Activated CD4-positive, alpha-beta T cell treated with anti-CD3 and anti-CD28 coated beads for 36 hours (primary cell): ENCODE measurements at regions not wholly inside any gene's neighbourhood (a gene's known extent, or its start where the extent isn't known, plus 50 kb on each side); places are given as distances from the start of the nearest gene placed in this dataset.

Experiments
- ATAC-seq: fragments of 200-7000 bp; cut with Tn5 transposase; one replicate; pipeline ENCODE4 v1.10.0; 2021; ENCODE audit warnings: mild to moderate bottlenecking, moderate library complexity
- CTCF ChIA-PET: fragments of 350-600 bp; sonication (Branson Sonifier 250); formaldehyde crosslinking; loops from one replicate; lab custom pipeline; 2021; ENCODE audit warnings: antibody characterized with exemption; lab: Charles Lee
- POLR2A ChIA-PET: fragments of 350-600 bp; sonication (Branson Sonifier 250); formaldehyde crosslinking; loops from one replicate; lab custom pipeline; 2021; ENCODE audit warnings: antibody characterized with exemption, inconsistent platforms; lab: Charles Lee
- DNase-seq: peaks from one replicate; pipeline ENCODE4 v3.0.0-alpha.2; 2020
- H3K27ac Mint-ChIP-seq: one replicate; pipeline ENCODE4 v1.8.0; 2021; ENCODE audit warnings: mixed read lengths
- H3K27me3 Mint-ChIP-seq: one replicate; pipeline ENCODE4 v1.8.0; 2021; ENCODE audit warnings: mixed read lengths
- H3K36me3 Mint-ChIP-seq: one replicate; pipeline ENCODE4 v1.8.0; 2021; ENCODE audit warnings: low read depth, mixed read lengths
- H3K4me1 Mint-ChIP-seq: one replicate; pipeline ENCODE4 v1.8.0; 2021; ENCODE audit warnings: mixed read lengths
- H3K4me3 Mint-ChIP-seq: one replicate; pipeline ENCODE4 v1.8.0; 2021; ENCODE audit warnings: mild to moderate bottlenecking, moderate library complexity, mixed read lengths
- H3K9me3 Mint-ChIP-seq: one replicate; pipeline ENCODE4 v1.8.0; 2021; ENCODE audit warnings: low read depth, mixed read lengths
- intact Hi-C, 2 experiments: fragments of 100-400 bp; cut with DNase I in 1 of 2; cut with micrococcal nuclease in 1 of 2; formaldehyde crosslinking; loops; one replicate each; pipeline versions ENCODE4 v1.14.2 to v1.15.1; 2022 to 2024; cut with DNase I, micrococcal nuclease

DNA sequence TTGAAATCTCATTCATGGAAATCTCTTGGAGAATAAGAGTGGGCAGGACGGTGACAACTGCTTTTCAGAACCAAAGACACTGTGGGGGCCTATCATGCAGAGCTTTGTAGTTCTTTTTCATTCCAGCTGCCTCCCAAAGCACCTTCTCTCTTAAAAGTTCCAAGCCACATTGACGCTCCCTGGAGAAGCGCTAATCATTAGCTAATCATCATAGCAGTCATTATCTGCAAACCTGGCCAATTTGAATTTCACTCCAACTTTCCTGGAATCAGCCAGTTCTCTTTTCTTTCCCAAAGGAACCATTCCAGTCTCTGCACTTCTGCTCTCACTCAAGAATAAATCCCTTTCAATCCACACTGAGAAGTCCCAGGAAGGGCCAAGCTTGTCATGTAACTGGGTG lies 1144.1 kb upstream of the IGFBP7 start:
- no peak for ATAC-seq
- CTCF ChIA-PET, result no interaction called here
- Mint-ChIP-seq H3K27ac (no peak overlapping the region), H3K36me3 (no peaks in the 10 kb centered on the region), H3K4me3 (no peak overlapping the region), H3K9me3 (peaks cover 7% of the 10 kb centered on the region), H3K27me3 (no peaks in the 10 kb centered on the region), H3K4me1 (no peaks in the 10 kb centered on the region)
- intact Hi-C loops, result no loop called here
- POLR2A ChIA-PET, result no interaction called here
- no peak for DNase-seq

DNA sequence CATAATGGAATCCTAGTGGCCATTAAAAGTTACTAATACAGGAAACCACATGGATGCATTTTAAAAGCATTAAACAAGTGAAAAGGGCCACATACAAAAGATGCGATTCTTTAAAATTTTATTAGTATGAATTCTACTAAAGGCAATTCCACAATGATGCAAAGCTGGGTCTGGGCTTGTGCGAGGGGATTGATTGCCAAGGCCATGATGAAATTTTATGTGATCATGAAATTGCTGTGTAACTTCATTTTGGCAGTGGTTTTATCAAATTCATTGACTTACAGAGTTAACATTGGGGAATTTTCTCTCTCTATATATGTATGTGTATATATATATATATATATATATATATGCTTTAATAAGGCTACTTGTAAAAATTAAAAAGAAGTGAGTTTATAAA lies 1142.5 kb upstream of the IGFBP7 start:
- ChIA-PET POLR2A (no interaction called here), CTCF (interaction anchor here (0.8 kb wide), 1 partner anchor 973 kb away, joined by 3 read pairs; no protein-coding TSS in a partner anchor)
- Mint-ChIP-seq H3K4me3 (no peak overlapping the region), H3K36me3 (no peaks in the 10 kb centered on the region), H3K4me1 (no peaks in the 10 kb centered on the region), H3K27me3 (no peaks in the 10 kb centered on the region), H3K27ac (no peak overlapping the region), H3K9me3 (peaks cover 7% of the 10 kb centered on the region)
- DNase-seq, result no peak
- intact Hi-C loops, result no loop called here
- ATAC-seq, result no peak

DNA sequence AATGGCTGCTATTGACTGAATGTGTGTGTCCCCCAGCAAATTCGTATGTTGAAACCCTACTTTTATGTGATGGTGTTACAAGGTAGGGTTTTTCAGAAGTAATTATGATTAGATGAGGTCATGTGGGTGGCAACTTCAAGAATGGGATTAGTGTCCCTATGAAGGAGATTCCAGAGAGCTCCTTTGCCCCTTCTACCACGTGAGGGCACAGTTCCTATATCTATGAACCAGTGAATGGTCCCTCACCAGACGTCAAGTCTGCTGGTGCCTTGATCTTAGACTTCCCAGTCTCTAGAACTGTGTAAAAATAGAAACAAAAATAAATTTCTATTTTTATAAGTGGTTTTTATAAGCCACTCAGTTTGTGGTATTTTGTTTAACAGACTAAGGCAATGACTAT lies 1137.6 kb upstream of the IGFBP7 start:
- Mint-ChIP-seq H3K27ac (no peak overlapping the region), H3K4me1 (no peaks in the 10 kb centered on the region), H3K36me3 (no peaks in the 10 kb centered on the region), H3K27me3 (no peaks in the 10 kb centered on the region), H3K4me3 (no peak overlapping the region), H3K9me3 (peaks cover 7% of the 10 kb centered on the region)
- ChIA-PET POLR2A (no interaction called here), CTCF (no interaction called here)
- intact Hi-C loops, result no loop called here
- ATAC-seq, result no peak
- DNase-seq, result no peak

DNA sequence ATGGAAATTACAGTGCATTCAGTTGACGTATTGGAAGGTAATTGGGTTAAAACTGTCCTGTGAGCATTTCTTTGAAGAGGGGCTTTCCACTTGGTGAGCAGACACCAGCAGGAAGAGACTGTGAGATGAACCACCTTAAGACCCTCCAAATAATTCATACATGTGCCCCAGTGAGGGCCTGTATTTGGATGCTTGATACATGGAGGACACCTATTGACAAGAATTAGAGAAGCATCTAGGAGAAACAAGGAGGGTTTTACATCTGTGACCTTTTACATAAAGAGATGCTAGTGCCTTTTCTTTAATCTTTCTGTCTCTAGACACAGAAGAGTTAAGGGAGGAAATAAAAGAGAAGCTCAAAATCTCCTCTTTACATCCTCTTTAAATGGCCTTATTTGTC lies 1115.3 kb upstream of the IGFBP7 start:
- H3K4me1 Mint-ChIP-seq, result no peaks in the 10 kb centered on the region
- no peak overlapping the region for H3K27ac Mint-ChIP-seq
- no peaks in the 10 kb centered on the region for H3K27me3 Mint-ChIP-seq
- intact Hi-C loops, result no loop called here
- H3K9me3 Mint-ChIP-seq, result peaks cover 8% of the 10 kb centered on the region
- CTCF ChIA-PET, result no interaction called here
- H3K36me3 Mint-ChIP-seq, result no peaks in the 10 kb centered on the region
- no peak overlapping the region for H3K4me3 Mint-ChIP-seq
- DNase-seq (no peak), ATAC-seq (no peak)
- POLR2A ChIA-PET, result no interaction called here

DNA sequence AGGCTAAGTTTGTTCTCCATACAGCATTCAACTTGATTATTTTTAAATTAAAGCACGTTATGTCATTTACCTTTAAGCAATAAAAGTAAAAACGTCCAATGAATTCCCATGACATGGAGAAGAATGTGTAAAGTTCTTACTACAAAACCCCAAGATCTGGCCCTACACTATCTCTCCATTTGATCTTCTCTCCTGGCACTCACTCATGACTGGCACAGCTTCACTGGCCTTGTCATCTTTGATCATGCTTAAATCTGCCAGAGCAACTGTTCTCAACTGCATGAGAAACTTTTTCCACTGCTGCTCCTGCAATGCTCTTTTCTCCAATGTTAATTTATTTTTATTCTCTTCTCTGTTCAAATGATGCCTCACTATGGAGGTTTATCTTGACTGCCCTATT lies 1109.0 kb upstream of the IGFBP7 start:
- ATAC-seq (no peak), DNase-seq (no peak)
- ChIA-PET CTCF (no interaction called here), POLR2A (no interaction called here)
- intact Hi-C loops, result no loop called here
- Mint-ChIP-seq H3K4me1 (no peaks in the 10 kb centered on the region), H3K4me3 (no peak overlapping the region), H3K27ac (no peak overlapping the region), H3K9me3 (peaks cover 4% of the 10 kb centered on the region), H3K36me3 (no peaks in the 10 kb centered on the region), H3K27me3 (no peaks in the 10 kb centered on the region)

DNA sequence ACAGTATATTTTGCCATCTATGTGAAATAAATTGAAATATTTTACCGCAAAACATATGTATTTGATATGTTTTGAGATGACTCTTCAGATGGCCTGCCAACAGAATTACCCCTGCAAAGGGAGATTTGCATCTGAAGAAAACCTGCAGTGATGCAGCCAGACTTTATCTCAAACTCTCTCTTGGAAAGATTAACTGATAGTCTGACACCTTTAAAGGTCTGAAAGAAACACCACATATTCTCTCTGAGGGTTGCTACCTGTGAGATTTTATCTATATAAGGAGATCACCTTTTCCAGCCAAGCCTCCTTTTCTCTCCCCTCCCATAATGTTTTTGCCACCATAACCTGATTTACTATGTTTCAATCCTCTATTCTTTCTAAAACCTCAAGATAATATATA lies 1106.3 kb upstream of the IGFBP7 start:
- H3K36me3 Mint-ChIP-seq, result no peaks in the 10 kb centered on the region
- no peak overlapping the region for H3K4me3 Mint-ChIP-seq
- ChIA-PET POLR2A (no interaction called here), CTCF (no interaction called here)
- no peak overlapping the region for H3K27ac Mint-ChIP-seq
- DNase-seq (no peak), ATAC-seq (no peak)
- intact Hi-C loops, result no loop called here
- H3K4me1 Mint-ChIP-seq, result no peaks in the 10 kb centered on the region
- H3K27me3 Mint-ChIP-seq, result no peaks in the 10 kb centered on the region
- peaks cover 7% of the 10 kb centered on the region for H3K9me3 Mint-ChIP-seq

DNA sequence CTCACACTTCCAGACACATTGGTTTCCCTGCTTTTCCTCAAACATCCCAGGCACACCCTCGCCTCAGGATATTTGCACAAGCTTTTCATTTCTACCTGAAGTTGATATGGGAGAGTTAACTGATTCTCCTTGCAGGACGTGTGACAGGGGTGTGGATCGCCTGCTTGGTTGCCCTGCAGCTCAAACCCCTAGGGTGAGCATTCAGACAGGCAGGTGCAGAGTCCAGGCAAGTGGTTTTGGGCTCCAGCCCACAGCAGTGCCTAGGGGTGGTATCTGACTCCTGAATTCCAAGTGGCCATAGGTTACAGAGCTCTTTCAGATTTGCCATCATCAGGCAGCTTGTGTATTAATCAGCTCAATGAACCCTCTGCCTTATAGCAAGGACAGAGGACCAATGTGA lies 1104.2 kb upstream of the IGFBP7 start:
- no peak for ATAC-seq
- Mint-ChIP-seq H3K36me3 (no peaks in the 10 kb centered on the region), H3K4me3 (no peak overlapping the region), H3K4me1 (no peaks in the 10 kb centered on the region), H3K9me3 (peaks cover 8% of the 10 kb centered on the region), H3K27me3 (no peaks in the 10 kb centered on the region), H3K27ac (no peak overlapping the region)
- ChIA-PET POLR2A (no interaction called here), CTCF (no interaction called here)
- DNase-seq, result no peak
- intact Hi-C loops, result no loop called here

DNA sequence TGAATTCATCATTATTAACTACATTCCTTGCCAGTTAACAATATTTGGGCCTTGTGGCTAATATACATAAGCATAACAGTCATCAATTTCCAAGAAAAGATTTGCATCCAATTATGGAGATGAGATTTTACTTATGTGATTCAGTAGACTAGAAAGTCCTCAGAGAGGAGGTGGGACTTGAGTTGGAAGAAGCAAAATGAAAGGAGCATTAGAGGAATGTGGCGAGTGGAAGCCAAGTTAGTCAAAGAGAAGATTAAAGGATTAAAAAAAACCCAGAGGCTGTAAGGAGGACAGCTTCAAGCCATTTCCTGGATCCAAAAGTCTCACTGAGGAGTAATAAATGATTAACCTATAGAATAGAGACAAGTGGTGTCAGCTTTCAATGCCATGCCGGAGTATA lies 1099.4 kb upstream of the IGFBP7 start:
- Mint-ChIP-seq H3K4me1 (no peaks in the 10 kb centered on the region), H3K27ac (no peak overlapping the region), H3K36me3 (no peaks in the 10 kb centered on the region), H3K27me3 (no peaks in the 10 kb centered on the region), H3K9me3 (peaks cover 6% of the 10 kb centered on the region), H3K4me3 (no peak overlapping the region)
- intact Hi-C loops, result no loop called here
- ATAC-seq (no peak), DNase-seq (no peak)
- ChIA-PET CTCF (no interaction called here), POLR2A (no interaction called here)

DNA sequence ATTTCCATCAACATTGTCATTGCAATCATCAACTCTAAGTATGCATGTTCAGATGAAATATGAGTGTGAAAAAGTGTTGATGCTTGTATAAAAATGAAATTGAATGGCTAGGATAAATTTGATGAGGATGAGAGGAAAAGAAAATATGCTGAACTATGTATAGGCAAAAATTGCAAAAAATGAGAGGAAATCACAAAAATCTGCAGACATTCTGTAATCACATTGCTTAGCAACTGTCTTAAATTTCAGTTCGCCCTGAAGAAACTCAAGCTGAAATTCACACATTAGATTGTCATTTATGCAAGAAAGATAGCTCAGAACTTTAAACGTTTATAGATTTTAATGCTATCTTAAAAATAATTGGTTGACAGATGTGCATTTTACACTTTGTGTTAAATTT lies 1098.8 kb upstream of the IGFBP7 start:
- H3K4me1 Mint-ChIP-seq, result no peaks in the 10 kb centered on the region
- no peak overlapping the region for H3K27ac Mint-ChIP-seq
- H3K4me3 Mint-ChIP-seq, result no peak overlapping the region
- no peak for ATAC-seq
- ChIA-PET POLR2A (no interaction called here), CTCF (no interaction called here)
- H3K36me3 Mint-ChIP-seq, result no peaks in the 10 kb centered on the region
- intact Hi-C loops, result no loop called here
- peaks cover 6% of the 10 kb centered on the region for H3K9me3 Mint-ChIP-seq
- DNase-seq, result no peak
- H3K27me3 Mint-ChIP-seq, result no peaks in the 10 kb centered on the region

DNA sequence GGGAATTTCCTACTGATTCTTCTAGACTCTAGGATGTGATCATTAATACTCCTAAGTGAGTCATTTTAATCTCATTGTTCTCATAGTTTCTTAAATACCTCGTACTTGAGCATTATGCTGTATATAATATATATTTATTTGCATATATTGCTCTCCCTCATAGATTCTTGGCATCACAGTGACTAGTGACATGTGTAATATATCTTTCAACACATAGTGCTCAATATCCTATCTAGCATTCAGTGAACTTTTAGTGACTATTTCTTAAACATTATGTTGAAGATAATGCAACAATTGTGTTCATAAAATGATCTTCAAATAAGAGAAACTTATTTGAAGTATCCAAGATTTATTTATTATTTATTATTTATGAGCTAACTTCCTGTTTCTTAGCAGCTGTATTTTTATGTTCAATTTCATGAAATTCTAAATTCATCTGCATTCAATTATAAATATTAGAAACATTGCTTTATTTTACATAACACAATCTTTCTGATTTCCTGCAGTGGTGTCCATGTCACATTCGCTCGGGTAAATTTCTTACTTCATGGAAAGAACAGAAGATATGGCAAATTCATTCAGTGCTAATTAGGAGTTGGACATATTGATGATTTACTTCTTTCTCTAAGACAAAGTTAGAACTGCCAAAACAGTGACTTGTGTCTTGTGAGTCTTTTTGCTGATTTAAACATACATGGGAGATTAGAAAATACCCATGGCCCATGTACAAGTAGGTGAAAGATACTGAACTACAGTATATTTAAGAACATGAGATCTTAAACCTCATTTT lies 1095.5 kb upstream of the IGFBP7 start:
- H3K4me3 Mint-ChIP-seq, result no peak overlapping the region
- no peak for DNase-seq
- POLR2A ChIA-PET, result no interaction called here
- H3K27ac Mint-ChIP-seq, result no peak overlapping the region
- H3K9me3 Mint-ChIP-seq, result peaks cover 2% of the 10 kb centered on the region
- no peak for ATAC-seq
- no peaks in the 10 kb centered on the region for H3K27me3 Mint-ChIP-seq
- H3K4me1 Mint-ChIP-seq, result no peaks in the 10 kb centered on the region
- CTCF ChIA-PET, result no interaction called here
- intact Hi-C loops, result no loop called here
- no peaks in the 10 kb centered on the region for H3K36me3 Mint-ChIP-seq

DNA sequence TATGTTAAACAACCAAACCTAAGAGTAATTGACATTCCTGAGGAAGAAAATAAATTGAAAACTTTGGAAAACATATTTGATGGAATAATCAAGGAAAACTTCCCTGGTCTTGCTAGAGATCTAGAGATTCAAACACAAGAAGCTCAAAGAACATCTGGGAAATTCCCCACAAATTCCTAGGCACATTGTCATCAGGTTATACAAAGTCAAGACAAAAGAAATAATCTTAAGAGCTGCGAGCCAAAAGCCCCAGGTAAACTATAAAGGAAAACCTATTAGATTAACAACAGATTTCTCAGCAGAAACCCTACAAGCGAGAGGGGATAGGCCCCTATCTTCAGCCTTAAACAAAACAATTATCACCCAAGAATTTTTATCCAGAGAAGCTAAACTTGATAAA lies 1082.0 kb upstream of the IGFBP7 start:
- no peaks in the 10 kb centered on the region for H3K4me1 Mint-ChIP-seq
- no peak overlapping the region for H3K4me3 Mint-ChIP-seq
- no peaks in the 10 kb centered on the region for H3K36me3 Mint-ChIP-seq
- ChIA-PET POLR2A (interaction anchor here (0.6 kb wide), 1 partner anchor 604 kb away, joined by 8 read pairs; no protein-coding TSS in a partner anchor), CTCF (interaction anchor here (1.2 kb wide), 1 partner anchor 8 kb away, joined by 3 read pairs; no protein-coding TSS in a partner anchor)
- DNase-seq (no peak), ATAC-seq (no peak)
- H3K27ac Mint-ChIP-seq, result no peak overlapping the region
- peaks cover 17% of the 10 kb centered on the region for H3K9me3 Mint-ChIP-seq
- no peaks in the 10 kb centered on the region for H3K27me3 Mint-ChIP-seq
- intact Hi-C loops, result no loop called here

DNA sequence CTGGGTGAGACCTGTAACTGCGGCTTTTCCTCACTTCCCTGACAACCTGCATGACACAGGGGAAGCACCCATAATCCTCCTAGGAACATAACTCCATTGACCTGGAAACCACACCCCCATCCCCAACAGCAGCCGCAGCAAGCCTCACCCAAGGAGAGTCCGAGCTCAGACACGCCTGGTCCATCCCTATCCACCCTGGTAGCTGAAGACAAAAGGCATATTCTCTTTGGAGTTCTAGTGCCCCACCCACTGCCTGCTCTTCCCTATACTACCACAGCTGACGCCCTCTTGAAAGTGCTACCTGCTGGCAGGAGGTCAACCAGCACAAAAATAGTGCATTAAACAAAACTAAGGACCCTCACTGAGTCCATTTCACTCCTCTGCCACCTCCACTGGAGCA lies 1080.9 kb upstream of the IGFBP7 start:
- H3K36me3 Mint-ChIP-seq, result no peaks in the 10 kb centered on the region
- H3K27ac Mint-ChIP-seq, result no peak overlapping the region
- intact Hi-C loops, result no loop called here
- ATAC-seq (no peak), DNase-seq (no peak)
- peaks cover 16% of the 10 kb centered on the region for H3K9me3 Mint-ChIP-seq
- CTCF ChIA-PET, result interaction anchor here (0.6 kb wide), 1 partner anchor 29 kb away, joined by 3 read pairs; no protein-coding TSS in a partner anchor
- no peak overlapping the region for H3K4me3 Mint-ChIP-seq
- H3K27me3 Mint-ChIP-seq, result no peaks in the 10 kb centered on the region
- H3K4me1 Mint-ChIP-seq, result no peaks in the 10 kb centered on the region
- POLR2A ChIA-PET, result no interaction called here
